NCI-H345 treated with DMSO at 0.1 percent for 48 hours (cell line): ENCODE measurements at regions not wholly inside any gene's neighbourhood (a gene's known extent, or its start where the extent isn't known, plus 50 kb on each side); places are given as distances from the start of the nearest gene placed in this dataset.
A peak's percentile ranks its signal among the peaks of the same experiment; 100 is the strongest.

Experiments
- DNase-seq: peaks from one replicate; lab custom pipeline; 2025; ENCODE audit not compliant: unreplicated experiment; lab: John Stamatoyannopoulos, UW

GRCh38 chr12:97082029-97082428 lies 175.0 kb downstream of the NEDD1 start:
- DNase-seq: no peak

GRCh38 chr12:97093187-97093683 lies 186.2 kb downstream of the NEDD1 start:
- no peak for DNase-seq

DNA sequence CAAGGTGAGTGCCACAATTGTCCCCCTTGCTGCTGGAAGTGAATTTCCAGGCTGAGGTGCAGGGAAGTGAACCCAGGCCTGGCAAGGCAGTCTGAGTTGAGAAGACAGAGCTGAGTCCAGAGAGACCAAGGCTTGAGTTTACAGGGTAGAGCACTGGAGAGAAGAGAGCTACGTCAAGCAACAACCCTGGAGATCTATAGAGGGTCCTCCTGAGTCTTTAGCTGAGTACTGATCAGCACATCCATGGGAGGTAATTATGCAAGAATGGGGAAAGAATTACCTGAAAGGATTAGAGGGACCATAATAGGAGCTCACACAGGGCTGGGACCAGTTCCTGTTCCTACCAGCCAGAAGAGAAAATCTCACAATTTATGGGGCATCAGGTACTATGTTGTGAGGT lies 190.7 kb downstream of the NEDD1 start:
- DNase-seq: no peak

DNA sequence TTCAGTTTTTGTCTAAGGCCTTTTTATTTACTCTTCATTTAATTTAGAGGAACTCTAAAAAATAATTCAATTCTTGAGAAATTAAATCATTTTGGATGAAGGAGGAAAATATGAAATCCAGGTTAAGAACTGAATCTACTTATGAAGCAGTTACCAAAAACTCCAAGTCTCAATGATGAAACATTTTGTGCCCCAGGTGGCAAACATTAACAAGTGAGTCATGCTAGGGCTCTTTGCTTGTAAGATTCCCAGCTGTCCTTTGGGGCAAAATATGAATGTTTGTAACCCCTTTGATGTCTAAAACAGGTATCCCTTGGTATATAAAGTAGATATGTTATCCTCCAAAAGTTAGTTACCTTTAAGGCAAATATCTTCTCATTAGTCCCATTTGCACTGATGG lies 202.4 kb downstream of the NEDD1 start:
- DNase-seq: no peak

GRCh38 chr12:97112136-97112535 lies 205.1 kb downstream of the NEDD1 start:
- no peak for DNase-seq

DNA sequence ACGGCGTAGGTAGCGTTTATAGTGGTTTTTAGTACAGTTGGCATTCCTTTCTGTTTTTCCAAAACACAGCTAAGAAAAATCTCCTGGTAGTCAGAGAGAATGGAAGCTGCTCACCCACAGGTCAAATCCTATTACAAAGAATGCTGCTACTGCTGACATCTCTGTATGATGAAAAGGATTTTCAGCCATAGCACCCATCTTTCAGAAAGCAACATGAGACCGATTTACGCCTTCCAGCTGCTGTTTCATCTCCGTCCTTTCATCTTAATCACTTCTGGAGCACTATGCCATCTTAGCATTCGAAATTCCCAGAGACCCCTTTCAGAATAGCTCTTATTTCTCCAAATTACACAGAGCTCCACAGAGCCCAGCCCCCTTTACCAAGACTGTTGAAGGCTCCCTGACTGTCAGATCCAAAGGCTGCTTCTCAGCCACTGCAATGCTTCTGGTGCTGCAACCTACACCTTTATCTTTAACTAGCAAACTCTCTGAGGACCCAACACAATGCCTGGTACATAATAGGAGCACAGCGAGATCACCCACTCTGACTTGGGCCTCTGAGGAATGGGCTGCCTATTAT lies 211.8 kb downstream of the NEDD1 start:
- DNase-seq: no peak

- DNase-seq: peak; percentile 81
Observed at GRCh38 chr12:97127061-97127460, 220.0 kb downstream of the NEDD1 start.

DNA sequence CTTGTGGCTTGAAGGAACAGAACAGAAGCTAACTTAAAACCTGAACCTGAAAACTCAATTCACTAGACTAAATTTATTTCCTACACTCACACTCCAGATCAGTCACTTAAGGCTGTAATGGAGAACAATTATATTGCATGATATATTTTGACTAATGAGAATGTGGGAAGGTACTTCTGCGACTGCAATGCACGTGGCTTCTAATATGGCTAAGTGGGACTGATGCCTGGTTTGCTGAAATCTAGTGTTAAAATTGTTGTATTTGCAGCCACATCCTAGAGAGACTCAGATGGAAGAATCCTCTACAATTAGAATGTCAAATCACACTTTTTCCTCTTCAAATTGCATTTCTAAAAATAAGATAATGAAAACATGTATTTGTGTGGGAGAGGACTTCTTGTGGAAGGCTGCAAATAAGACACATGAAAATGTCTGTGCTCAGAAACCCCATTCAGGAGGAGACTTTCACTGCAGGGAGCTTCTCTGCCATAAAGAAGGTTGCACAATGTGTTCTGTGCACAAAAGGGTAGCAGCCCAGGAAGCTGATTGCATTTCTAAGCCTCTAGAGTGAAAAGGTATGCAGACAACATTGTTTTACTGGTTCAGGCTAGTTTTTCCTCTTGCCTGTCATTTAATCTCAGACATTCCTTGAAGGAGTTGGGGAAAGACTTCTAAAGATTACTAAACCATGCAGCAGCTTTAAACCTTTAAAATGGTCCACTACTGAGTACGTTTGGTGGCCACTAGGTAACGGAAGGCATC lies 224.3 kb downstream of the NEDD1 start:
- peak; percentile 9 for DNase-seq

DNA sequence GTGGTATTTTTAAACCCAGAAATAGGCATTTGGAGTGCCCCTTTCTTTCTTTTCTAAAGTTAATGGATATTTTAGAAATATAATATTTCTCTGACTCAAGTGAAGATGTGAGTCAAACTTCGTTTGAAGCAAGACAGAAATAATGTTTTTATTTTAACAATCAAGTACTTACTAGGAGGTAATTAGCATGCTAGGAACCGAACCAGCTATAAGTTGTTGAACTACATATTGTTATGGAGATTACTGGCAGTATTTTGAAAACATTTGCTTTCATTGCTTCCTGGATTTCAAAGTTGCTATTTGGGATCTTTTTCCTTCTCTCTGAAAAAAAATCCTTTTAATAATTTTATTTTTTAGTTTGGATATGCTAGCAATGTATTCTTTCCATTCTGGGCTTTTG lies 225.2 kb downstream of the NEDD1 start:
- no peak for DNase-seq

GRCh38 chr12:97134495-97134894 lies 227.4 kb downstream of the NEDD1 start:
- no peak for DNase-seq

DNA sequence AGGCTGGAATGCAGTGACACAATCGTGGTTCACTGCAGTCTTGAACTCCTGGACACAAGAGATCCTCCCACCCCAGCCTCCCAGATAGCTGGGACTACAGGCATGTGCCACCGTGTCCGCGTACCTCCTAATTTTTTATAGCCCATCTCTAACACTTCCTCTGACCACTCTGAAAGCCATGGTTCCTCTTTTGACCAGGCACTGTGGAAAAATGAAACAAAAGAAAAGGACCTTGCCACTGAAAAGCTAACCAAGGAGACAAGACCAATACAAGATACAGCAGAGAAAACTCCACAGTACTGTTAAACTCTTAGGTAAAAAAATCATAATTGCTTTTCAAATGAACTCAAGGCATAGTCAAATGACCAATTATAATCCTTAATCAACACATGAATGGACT lies 233.3 kb downstream of the NEDD1 start:
- no peak for DNase-seq

DNA sequence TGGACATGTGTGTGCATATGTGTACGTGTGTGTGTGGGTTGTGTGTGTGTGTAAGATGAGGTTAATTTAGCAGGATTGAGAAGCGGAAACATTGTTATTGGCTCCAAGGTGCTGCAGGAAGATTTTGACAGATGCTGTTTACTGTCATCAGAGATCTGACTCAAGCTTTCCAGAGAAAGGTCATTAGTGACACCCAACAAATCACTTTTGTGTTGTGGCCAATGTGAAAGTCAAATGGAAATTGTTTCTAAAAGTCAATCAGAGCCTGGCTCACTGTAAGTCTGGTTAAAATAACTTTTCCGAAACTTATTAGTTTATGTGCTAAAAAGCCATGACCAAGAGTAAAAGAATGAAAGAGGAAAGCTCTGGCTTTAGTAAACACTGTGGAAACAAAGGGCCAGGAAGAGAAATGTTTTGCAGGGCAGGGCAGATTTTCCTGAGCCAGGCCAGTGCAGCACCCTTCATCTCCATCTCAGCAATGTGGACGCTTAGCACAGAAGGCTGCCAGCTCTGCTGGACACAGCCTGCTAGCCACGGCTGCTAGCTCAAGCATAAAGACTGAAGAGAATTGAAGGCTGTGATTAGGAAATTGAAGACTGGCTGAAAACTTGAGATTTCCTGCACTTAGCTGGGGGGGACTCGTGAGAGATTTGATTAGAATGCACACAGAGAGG lies 235.8 kb downstream of the NEDD1 start:
- no peak for DNase-seq

GRCh38 chr12:97148941-97149559 lies 242.0 kb downstream of the NEDD1 start:
- no peak for DNase-seq

DNA sequence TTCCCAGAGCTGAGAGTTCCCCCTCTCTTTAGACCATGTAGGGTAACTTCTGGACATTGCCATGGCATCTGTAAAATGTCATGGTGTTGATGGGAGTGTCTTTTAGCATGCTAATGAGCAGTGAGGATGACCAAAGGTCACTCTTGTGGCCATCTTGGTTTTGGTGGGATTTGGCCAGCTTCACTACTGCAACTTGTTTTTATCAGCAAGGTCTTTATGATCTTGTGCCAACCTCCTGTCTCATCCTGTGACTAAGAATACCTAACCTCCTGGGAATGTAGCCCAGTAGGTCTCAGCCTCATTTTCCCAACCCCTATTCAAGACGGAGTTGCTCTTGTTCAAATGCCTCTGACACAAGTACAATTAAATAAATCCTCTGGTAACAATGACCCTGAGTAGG lies 244.4 kb downstream of the NEDD1 start:
- DNase-seq: no peak

DNA sequence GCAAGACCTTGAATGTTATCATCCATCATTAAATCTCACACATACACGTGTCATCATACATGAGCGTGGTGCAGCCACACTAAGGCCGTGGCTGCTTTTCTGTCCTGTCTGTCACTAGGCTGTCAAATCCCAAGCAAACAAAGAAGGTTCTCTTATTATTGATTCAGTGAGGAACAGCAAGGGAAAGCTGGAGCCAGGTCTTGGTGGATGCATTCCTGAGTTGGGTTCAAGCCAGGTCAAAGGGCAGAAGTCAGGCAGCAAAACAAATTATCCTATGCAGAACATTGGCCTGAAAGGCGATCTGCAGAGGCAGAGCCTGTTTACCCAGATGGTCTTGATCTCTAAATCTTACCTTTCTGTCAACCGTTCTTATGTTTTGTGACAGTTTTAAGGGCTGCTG lies 252.3 kb downstream of the NEDD1 start:
- DNase-seq: no peak

GRCh38 chr12:97160277-97160676 lies 253.2 kb downstream of the NEDD1 start:
- DNase-seq: no peak

- no peak for DNase-seq
Observed at GRCh38 chr12:97162173-97162572, 255.1 kb downstream of the NEDD1 start.

GRCh38 chr12:97164936-97165335 lies 257.9 kb downstream of the NEDD1 start:
- DNase-seq: no peak

DNA sequence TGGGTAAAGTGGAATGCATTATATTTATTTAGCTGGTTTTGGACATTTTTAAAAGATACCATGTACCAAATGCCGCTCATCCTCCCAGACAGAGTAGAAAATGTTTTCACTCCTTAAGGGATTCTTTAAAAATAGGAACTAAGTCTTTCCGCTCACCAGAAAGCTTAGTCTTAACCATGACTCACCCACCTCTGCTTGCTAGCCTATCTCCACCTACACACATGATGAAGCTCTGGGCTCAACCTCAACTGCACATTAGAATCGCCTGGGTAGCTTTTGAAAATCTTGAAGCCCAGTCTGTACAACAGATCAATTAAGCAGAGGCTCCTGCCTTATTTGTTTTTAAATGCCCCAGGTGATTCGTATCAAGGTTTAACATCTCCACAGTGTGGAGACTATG lies 260.5 kb downstream of the NEDD1 start:
- DNase-seq: no peak

DNA sequence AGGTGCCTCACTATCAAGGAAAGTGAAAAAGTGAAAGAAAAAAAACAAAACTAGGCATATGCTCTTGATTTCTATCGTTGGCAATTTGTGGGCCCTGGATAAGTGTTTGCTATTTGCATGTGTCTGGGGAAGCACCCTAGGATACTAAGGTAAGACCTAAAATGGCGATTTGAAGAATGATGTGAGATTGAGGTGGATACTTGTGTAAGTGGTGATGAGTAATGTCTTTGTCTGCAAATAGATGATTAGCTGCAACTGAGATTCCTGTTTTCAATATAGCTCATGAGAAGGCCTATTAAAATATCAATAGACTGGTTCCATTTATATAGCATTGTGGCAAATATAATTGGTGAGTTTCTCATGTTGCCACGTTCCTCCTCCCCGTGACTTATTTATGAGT lies 261.7 kb downstream of the NEDD1 start:
- no peak for DNase-seq

DNA sequence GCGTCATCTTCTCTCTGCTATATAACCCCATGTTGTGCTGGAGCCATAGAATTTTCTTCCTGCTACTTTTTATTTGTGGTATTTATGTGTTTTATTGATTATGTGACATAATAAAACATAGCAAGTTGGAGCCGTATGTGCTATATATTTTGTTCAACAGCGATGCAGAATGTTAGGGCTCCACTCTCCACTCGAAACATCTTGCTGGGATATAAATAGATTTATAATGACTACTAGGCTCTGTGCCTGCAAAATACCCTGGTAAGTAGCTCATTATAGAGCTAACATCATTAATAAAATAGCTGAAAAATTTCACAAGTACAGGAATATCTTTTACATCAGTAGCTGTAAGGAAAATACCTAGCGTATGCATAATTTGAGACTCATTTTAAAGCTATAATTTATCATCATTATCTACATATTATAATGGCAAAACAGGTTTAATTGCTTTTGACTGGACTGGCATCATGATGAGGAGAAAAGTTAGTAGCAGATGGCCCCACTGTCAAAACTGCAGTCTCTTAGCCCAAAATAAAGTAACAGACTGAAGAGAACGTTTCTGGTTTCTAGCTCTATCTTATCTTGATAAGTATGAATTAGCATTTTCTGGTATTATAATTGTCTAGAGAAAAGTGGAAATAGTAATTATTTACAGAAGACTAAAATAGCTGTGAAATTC lies 263.0 kb downstream of the NEDD1 start:
- DNase-seq: no peak
